ENCODE measurements at regions not wholly inside any gene's neighbourhood (a gene's known extent, or its start where the extent isn't known, plus 50 kb on each side); places are given as distances from the start of the nearest gene placed in this dataset.

DNA sequence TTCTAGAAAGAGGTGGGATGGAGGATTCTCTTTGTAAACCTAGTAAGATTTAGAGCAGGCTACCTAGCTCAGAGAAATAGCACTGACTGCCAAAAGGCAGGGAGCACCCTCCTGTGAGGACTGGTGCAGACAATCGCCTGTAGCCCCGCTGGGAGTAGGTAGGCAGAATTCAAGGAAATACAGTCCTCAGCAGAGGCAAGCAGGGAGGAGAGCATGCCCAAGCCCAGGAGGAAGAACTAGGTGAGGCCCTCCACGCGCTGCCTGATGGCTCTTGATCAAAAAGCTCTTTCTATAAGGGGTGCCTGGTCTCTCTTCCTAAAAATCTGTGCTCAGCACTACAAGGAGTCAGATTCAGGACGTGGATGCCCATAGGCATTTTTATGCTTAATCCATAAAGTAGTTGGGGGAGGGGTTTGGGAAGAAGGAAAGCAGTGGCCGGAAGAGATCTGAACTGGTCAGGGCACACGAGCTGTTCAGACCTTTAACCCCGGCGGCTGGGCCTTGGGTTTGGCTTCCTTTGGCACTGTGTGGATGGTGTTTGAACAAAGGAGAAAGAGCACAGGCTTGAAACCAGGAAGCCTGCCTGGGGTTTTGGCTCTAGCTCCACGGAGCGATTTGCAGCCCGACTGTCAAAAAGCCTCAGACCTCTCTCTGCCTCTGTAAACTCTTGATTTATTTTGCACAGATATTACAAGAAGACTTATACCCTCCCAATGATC is 320.6 kb downstream of the FOXO1 start:
- no peaks in the 10 kb centered on the region for H3K27me3 ChIP-seq (ENCODE audit: insufficient read depth, low read length)
- no peak overlapping the region for H3K27ac ChIP-seq (ENCODE audit: low read depth, low read length, poor library complexity, severe bottlenecking)
- no peak overlapping the region for H2AFZ ChIP-seq (ENCODE audit: low read length)
- H3K9ac ChIP-seq (ENCODE audit: low read length) = no peak overlapping the region
- TF ChIP-seq, protein P1, sequence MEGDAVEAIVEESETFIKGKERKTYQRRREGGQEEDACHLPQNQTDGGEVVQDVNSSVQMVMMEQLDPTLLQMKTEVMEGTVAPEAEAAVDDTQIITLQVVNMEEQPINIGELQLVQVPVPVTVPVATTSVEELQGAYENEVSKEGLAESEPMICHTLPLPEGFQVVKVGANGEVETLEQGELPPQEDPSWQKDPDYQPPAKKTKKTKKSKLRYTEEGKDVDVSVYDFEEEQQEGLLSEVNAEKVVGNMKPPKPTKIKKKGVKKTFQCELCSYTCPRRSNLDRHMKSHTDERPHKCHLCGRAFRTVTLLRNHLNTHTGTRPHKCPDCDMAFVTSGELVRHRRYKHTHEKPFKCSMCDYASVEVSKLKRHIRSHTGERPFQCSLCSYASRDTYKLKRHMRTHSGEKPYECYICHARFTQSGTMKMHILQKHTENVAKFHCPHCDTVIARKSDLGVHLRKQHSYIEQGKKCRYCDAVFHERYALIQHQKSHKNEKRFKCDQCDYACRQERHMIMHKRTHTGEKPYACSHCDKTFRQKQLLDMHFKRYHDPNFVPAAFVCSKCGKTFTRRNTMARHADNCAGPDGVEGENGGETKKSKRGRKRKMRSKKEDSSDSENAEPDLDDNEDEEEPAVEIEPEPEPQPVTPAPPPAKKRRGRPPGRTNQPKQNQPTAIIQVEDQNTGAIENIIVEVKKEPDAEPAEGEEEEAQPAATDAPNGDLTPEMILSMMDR (IDR thresholded peaks at IDR 0.05; ENCODE audit: low read length) = no peak
- no peak for TF ChIP-seq EZH2 (IDR thresholded peaks at IDR 0.05; ENCODE audit: borderline replicate concordance, low read length)
- H3K4me3 ChIP-seq (ENCODE audit: low read depth, low read length, poor library complexity, severe bottlenecking) = no peak overlapping the region
- H3K4me1 ChIP-seq (ENCODE audit: insufficient read depth, low read length, severe bottlenecking) = peaks cover 26% of the 10 kb centered on the region
- no peaks in the 10 kb centered on the region for H3K9me3 ChIP-seq (ENCODE audit: low read length)
- H3F3A ChIP-seq (ENCODE audit: insufficient read depth, low read length) = no peaks in the 10 kb centered on the region
- H4K20me1 ChIP-seq (ENCODE audit: insufficient read depth, low read length) = no peaks in the 10 kb centered on the region
- no peaks in the 10 kb centered on the region for H3K79me2 ChIP-seq (ENCODE audit: insufficient read depth, low read length)
- no peaks in the 10 kb centered on the region for H3K36me3 ChIP-seq (ENCODE audit: insufficient read depth, low read length)
- H3K4me2 ChIP-seq (ENCODE audit: low read length) = no peak overlapping the region
- no peaks in the 10 kb centered on the region for H3K9me2 ChIP-seq (ENCODE audit: low read depth, low read length)

DNA sequence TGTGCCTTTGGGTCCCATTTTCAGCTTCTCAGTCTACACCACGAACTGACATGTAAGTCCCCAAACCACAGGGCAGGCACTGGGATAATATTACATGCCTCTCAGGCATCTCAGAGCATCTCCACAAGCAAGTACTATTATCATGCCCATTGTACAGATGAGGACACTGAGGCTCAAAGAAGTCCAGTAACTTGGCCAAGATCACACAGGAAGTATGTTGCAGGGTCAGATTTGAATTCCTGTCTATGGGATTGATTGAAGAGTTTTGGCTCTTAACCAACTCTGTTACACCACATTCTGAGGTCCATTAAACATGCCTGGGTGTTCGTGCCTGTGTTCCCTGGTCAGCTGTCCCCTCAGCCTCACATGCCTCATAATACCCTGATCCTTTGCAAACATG is 319.8 kb downstream of the FOXO1 start:
- Histone ChIP-seq H3K4me1 (ENCODE audit: insufficient read depth, low read length, severe bottlenecking) (peaks cover 26% of the 10 kb centered on the region), H3K4me3 (ENCODE audit: low read depth, low read length, poor library complexity, severe bottlenecking) (no peak overlapping the region), H3K27me3 (ENCODE audit: insufficient read depth, low read length) (no peaks in the 10 kb centered on the region), H4K20me1 (ENCODE audit: insufficient read depth, low read length) (no peaks in the 10 kb centered on the region), H3F3A (ENCODE audit: insufficient read depth, low read length) (no peaks in the 10 kb centered on the region), H3K79me2 (ENCODE audit: insufficient read depth, low read length) (no peaks in the 10 kb centered on the region), H3K4me2 (ENCODE audit: low read length) (no peak overlapping the region), H3K9me2 (ENCODE audit: low read depth, low read length) (no peaks in the 10 kb centered on the region), H2AFZ (ENCODE audit: low read length) (no peak overlapping the region), H3K27ac (ENCODE audit: low read depth, low read length, poor library complexity, severe bottlenecking) (no peak overlapping the region), H3K36me3 (ENCODE audit: insufficient read depth, low read length) (no peaks in the 10 kb centered on the region), H3K9ac (ENCODE audit: low read length) (no peak overlapping the region), H3K9me3 (ENCODE audit: low read length) (no peaks in the 10 kb centered on the region)
- TF ChIP-seq EZH2 (IDR thresholded peaks at IDR 0.05; ENCODE audit: borderline replicate concordance, low read length) = no peak
- TF ChIP-seq, protein P1 (IDR thresholded peaks at IDR 0.05; ENCODE audit: low read length) = no peak

DNA sequence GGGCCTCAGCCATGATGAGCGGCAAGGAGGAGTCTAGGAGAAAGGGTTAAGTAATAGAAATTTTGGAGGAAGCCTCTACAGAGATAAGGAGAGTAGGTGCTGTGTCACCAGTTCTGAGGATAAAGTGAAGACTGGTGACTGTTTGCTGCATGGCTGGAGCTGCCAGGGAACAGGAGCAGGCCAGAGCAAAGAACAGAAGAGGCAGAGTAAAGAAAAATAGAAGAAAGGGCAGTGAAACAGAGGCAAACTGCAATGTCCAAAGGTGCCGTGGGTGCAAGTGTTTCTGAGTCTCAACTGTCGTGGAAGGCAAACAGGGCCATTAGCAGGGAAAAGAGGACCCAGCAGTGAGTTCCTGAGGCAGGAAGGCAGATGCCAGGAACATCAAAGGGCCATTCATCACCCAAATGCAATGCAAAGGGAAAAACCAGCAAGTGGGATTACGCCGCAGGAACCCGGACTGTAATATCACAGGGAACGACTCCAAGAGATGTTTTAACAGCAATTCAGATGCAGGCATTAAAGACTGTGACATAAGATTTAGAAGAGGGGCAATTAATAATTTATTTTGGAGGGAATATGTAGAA is 318.3 kb downstream of the FOXO1 start:
- no peaks in the 10 kb centered on the region for H3K79me2 ChIP-seq (ENCODE audit: insufficient read depth, low read length)
- TF ChIP-seq EZH2 (IDR thresholded peaks at IDR 0.05; ENCODE audit: borderline replicate concordance, low read length) = no peak
- TF ChIP-seq, protein P1 (IDR thresholded peaks at IDR 0.05; ENCODE audit: low read length) = no peak
- no peak overlapping the region for H2AFZ ChIP-seq (ENCODE audit: low read length)
- no peaks in the 10 kb centered on the region for H3K27me3 ChIP-seq (ENCODE audit: insufficient read depth, low read length)
- no peaks in the 10 kb centered on the region for H3K9me3 ChIP-seq (ENCODE audit: low read length)
- H3K9me2 ChIP-seq (ENCODE audit: low read depth, low read length) = no peaks in the 10 kb centered on the region
- H3K9ac ChIP-seq (ENCODE audit: low read length) = no peak overlapping the region
- no peak overlapping the region for H3K4me3 ChIP-seq (ENCODE audit: low read depth, low read length, poor library complexity, severe bottlenecking)
- no peaks in the 10 kb centered on the region for H3K36me3 ChIP-seq (ENCODE audit: insufficient read depth, low read length)
- H4K20me1 ChIP-seq (ENCODE audit: insufficient read depth, low read length) = no peaks in the 10 kb centered on the region
- peaks cover 35% of the 10 kb centered on the region for H3K4me1 ChIP-seq (ENCODE audit: insufficient read depth, low read length, severe bottlenecking)
- no peak overlapping the region for H3K27ac ChIP-seq (ENCODE audit: low read depth, low read length, poor library complexity, severe bottlenecking)
- no peaks in the 10 kb centered on the region for H3F3A ChIP-seq (ENCODE audit: insufficient read depth, low read length)
- H3K4me2 ChIP-seq (ENCODE audit: low read length) = no peak overlapping the region
